Endothelial cell of umbilical vein (primary cell): ENCODE measurements at regions not wholly inside any gene's neighbourhood (a gene's known extent, or its start where the extent isn't known, plus 50 kb on each side); places are given as distances from the start of the nearest gene placed in this dataset.

Experiments used
- BruUV-seq: library from RNA; stranded (reverse); fragments of 400-500 nt; replicated peaks from 2 replicates; lab custom pipeline; 2021; lab: Mats Ljungman, UMichigan
- CTCF ChIA-PET: fragments of 300-600, 350-600 bp; sonication (Branson Sonifier 250); formaldehyde crosslinking; loops from one replicate; lab custom pipeline; 2021; ENCODE audit warnings: antibody characterized with exemption, inconsistent platforms; lab: Charles Lee
- POLR2A ChIA-PET: fragments of 300-600, 350-600 bp; sonication (Branson Sonifier 250); formaldehyde crosslinking; loops from one replicate; lab custom pipeline; 2021; ENCODE audit warnings: antibody characterized with exemption, inconsistent platforms; lab: Charles Lee
- DNase-seq: peaks from one replicate; pipeline ENCODE4 v3.0.0-alpha.2; 2011; ENCODE audit warnings: low read depth, low spot score
- FAIRE-seq: peaks from 2 replicates; lab custom pipeline; 2011; peaks lifted over from hg19 to GRCh38; lab: Jason Lieb, UNC
- H2AFZ ChIP-seq: 2 replicates; pipeline ENCODE4 v1.6.0; 2012; ENCODE audit warnings: low read depth, low read length, control low read depth, inconsistent platforms
- H3K27ac ChIP-seq: 2 replicates; pipeline ENCODE4 v1.5.1; 2011; ENCODE audit warnings: low read depth, mild to moderate bottlenecking, control low read depth, low read length, moderate library complexity; ENCODE audit not compliant: insufficient read depth
- H3K27me3 ChIP-seq, 2 experiments: 2 replicates each; pipeline versions ENCODE4 v1.6.0 to v1.6.1; 2011; ENCODE audit warnings: low read length in 2 of 2, mixed read lengths in 1 of 2; ENCODE audit not compliant: control insufficient read depth in 2 of 2, insufficient read depth in 2 of 2
- H3K36me3 ChIP-seq, 2 experiments: 2 replicates in 1 of 2; 3 replicates in 1 of 2; pipeline ENCODE4 v1.5.1; 2011; ENCODE audit warnings: low read length in 2 of 2, mild to moderate bottlenecking in 1 of 2, moderate library complexity in 1 of 2; ENCODE audit not compliant: control insufficient read depth in 2 of 2, insufficient read depth in 2 of 2; ENCODE audit errors: extremely low read depth in 1 of 2
- H3K4me1 ChIP-seq: 3 replicates; pipeline ENCODE4 v1.5.1; 2011; ENCODE audit warnings: mild to moderate bottlenecking, low read length; ENCODE audit not compliant: control insufficient read depth, insufficient read depth; ENCODE audit errors: extremely low read depth
- H3K4me2 ChIP-seq: 2 replicates; pipeline ENCODE4 v1.6.1; 2011; ENCODE audit warnings: low read length, control low read depth, mixed read lengths; ENCODE audit not compliant: insufficient read depth
- H3K4me3 ChIP-seq, 3 experiments: fragments of 200-600 bp in 1 of 3; sonication (generic), shearing (Covaris generic) in 1 of 3; replicated peaks in 1 of 3; 2 replicates each; pipeline ENCODE4 v1.5.1; 2011 to 2016; ENCODE audit warnings: control low read depth in 3 of 3, low read length in 3 of 3, mild to moderate bottlenecking in 2 of 3, inconsistent platforms in 1 of 3, low read depth in 1 of 3, moderate library complexity in 1 of 3; ENCODE audit not compliant: insufficient read depth in 1 of 3
- H3K79me2 ChIP-seq: 2 replicates; pipeline ENCODE4 v1.6.0; 2012; ENCODE audit warnings: low read length, inconsistent platforms; ENCODE audit not compliant: control insufficient read depth, insufficient read depth
- H3K9ac ChIP-seq: replicated peaks from 2 replicates; pipeline ENCODE3; 2011; ENCODE audit warnings: low read length, control low read depth; ENCODE audit not compliant: insufficient read depth; ENCODE audit errors: extremely low read depth
- H3K9me1 ChIP-seq: replicated peaks from 3 replicates; pipeline ENCODE4 v1.6.0; 2011; ENCODE audit warnings: mild to moderate bottlenecking, low read length; ENCODE audit not compliant: control insufficient read depth, insufficient read depth; ENCODE audit errors: extremely low read depth
- H3K9me3 ChIP-seq: replicated peaks from 2 replicates; pipeline ENCODE4 v1.5.1; 2012; ENCODE audit warnings: low read length, inconsistent platforms; ENCODE audit not compliant: control insufficient read depth, insufficient read depth
- H4K20me1 ChIP-seq: replicated peaks from 2 replicates; pipeline ENCODE3; 2011; ENCODE audit warnings: mild to moderate bottlenecking, low read length; ENCODE audit not compliant: control insufficient read depth, insufficient read depth; ENCODE audit errors: extremely low read depth
- CTCF ChIP-seq, 2 donors: IDR thresholded peaks; 1 replicate in 1 of 2; 2 replicates in 1 of 2; pipeline ENCODE4 v1.5.1; 2011; ENCODE audit warnings: low read length in 2 of 2, mild to moderate bottlenecking in 2 of 2, moderate library complexity in 2 of 2, control low read depth in 1 of 2, inconsistent platforms in 1 of 2, low read depth in 1 of 2; ENCODE audit not compliant: insufficient read depth in 1 of 2; ENCODE audit errors: extremely low read depth in 1 of 2
- EZH2 ChIP-seq: IDR thresholded peaks from 2 replicates; pipeline ENCODE4 v1.6.1; 2012; ENCODE audit warnings: borderline replicate concordance, low read depth, mild to moderate bottlenecking, moderate library complexity, low read length, inconsistent platforms; ENCODE audit not compliant: severe bottlenecking
- FOS ChIP-seq: IDR thresholded peaks from 2 replicates; pipeline ENCODE4 v1.6.1; 2011; ENCODE audit warnings: mild to moderate bottlenecking, low read length, moderate library complexity, borderline replicate concordance; ENCODE audit not compliant: insufficient read depth
- GATA2 ChIP-seq: IDR thresholded peaks from 2 replicates; pipeline ENCODE4 v1.7.0; 2011; ENCODE audit warnings: low read depth, mild to moderate bottlenecking, moderate library complexity, mixed read lengths, low read length; ENCODE audit not compliant: insufficient read length, insufficient read depth
- JUN ChIP-seq: IDR thresholded peaks from 2 replicates; pipeline ENCODE4 v1.6.1; 2011; ENCODE audit warnings: borderline replicate concordance, low read depth; ENCODE audit not compliant: insufficient read length, insufficient read depth
- MAX ChIP-seq: IDR thresholded peaks from 2 replicates; pipeline ENCODE4 v1.6.1; 2011; ENCODE audit not compliant: insufficient read depth, insufficient read length
- MYC ChIP-seq: IDR thresholded peaks from one replicate; pipeline ENCODE4 v1.6.1; 2011; ENCODE audit warnings: mild to moderate bottlenecking, low read depth, low read length
- POLR2A ChIP-seq: IDR thresholded peaks from 2 replicates; pipeline ENCODE4 v1.6.1; 2012; ENCODE audit warnings: low read depth, mild to moderate bottlenecking, control low read depth, low read length
- POLR2AphosphoS5 ChIP-seq: IDR thresholded peaks from 2 replicates; pipeline ENCODE4 v1.6.1; 2012; ENCODE audit warnings: low read depth, mild to moderate bottlenecking, control low read depth, low read length, moderate library complexity; ENCODE audit not compliant: insufficient read depth
- dilution Hi-C: fragments of 300-500 bp; cut with MboI; formaldehyde crosslinking; loops from one replicate; pipeline ENCODE4 v1.15.0; 2019; ENCODE audit warnings: low sequenced_read_pairs; ENCODE audit not compliant: extremely low pct_ligation_motif_present
- intact Hi-C: fragments of 100-400 bp; cut with micrococcal nuclease; formaldehyde crosslinking; loops from one replicate; pipeline ENCODE4 v1.10.0; 2022

DNA sequence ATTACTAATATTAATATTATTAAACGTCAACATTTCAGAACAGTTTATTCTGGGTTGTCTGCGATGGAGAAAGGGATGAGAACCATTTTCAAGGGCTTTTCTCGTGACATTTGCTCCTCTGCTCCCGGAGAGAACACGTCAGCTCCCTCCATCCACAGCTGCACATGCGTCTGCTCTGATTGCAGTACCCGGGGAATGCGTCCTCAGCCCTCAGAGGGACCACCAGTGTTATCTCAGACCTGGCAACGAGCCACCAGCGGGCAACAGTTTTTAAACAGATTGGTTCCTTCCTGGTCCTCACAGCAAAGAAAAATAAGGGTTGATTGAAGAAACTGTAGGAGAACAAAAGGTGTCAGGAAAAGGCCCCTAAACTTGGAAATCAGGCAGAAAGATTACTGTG is 202.2 kb upstream of the ADAMTS9 start:
- Histone ChIP-seq H3K79me2 (no peaks in the 10 kb centered on the region), H3K27ac (peak overlapping the region; percentile 64), H3K27me3 (no peaks in the 10 kb centered on the region), H2AFZ (peak overlapping the region; percentile 25), H3K9me1 (no peaks in the 10 kb centered on the region), H3K4me2 (peak overlapping the region; percentile 63), H3K9me3 (no peaks in the 10 kb centered on the region), H3K9ac (peak overlapping the region; percentile 8), H4K20me1 (no peaks in the 10 kb centered on the region), H3K36me3 (no peaks in the 10 kb centered on the region), H3K4me1 (peaks cover 22% of the 10 kb centered on the region), H3K4me3 (no peak overlapping the region)
- intact Hi-C loops (loop anchor here (1.0 kb wide), 1 partner anchor 18 kb away; no protein-coding TSS in a partner anchor), dilution Hi-C loops (no loop called here)
- no peak for TF ChIP-seq FOS
- TF ChIP-seq MAX = no peak
- no peak for TF ChIP-seq JUN
- no peak for TF ChIP-seq GATA2
- no peak for TF ChIP-seq EZH2
- TF ChIP-seq CTCF (IDR thresholded peaks at IDR 0.05; ENCODE audit: extremely low read depth in 1 of 2, insufficient read depth in 1 of 2, low read depth in 1 of 2, low read length in 2 of 2) = no peak
- no peak for TF ChIP-seq POLR2A
- no peak for TF ChIP-seq MYC
- no peak for TF ChIP-seq POLR2AphosphoS5
- peak; percentile 92 for DNase-seq
- ChIA-PET POLR2A (no interaction called here), CTCF (interaction anchor here (1.2 to 1.8 kb wide), 8 partner anchors 11 to 280 kb away, joined by 3 to 6 read pairs (median 3); no protein-coding TSS in a partner anchor)
- BruUV-seq = no TSS peak
- FAIRE-seq = peak; percentile 85
